Liver (tissue), 8 donors: ENCODE measurements at regions not wholly inside any gene's neighbourhood (a gene's known extent, or its start where the extent isn't known, plus 50 kb on each side); places are given as distances from the start of the nearest gene placed in this dataset. TPM values are rescaled to one million over a fixed set of nuclear protein-coding genes. Genes with fewer than 3 reads are reported as not detected.

Experiments used
- DNase-seq: peaks from one replicate; pipeline ENCODE4 v3.0.0-alpha.2; 2017; ENCODE audit warnings: low spot score
- H3K27ac ChIP-seq, 2 donors: one replicate each; pipeline ENCODE4 v1.7.0; 2013; ENCODE audit warnings: inconsistent platforms in 2 of 2, low read length in 2 of 2, control low read depth in 1 of 2, low read depth in 1 of 2, mild to moderate bottlenecking in 1 of 2
- H3K27me3 ChIP-seq, 4 donors: one replicate each; pipeline versions ENCODE4 v1.6.1 to v1.7.0; 2013; ENCODE audit warnings: low read length in 3 of 4, inconsistent platforms in 1 of 4, mild to moderate bottlenecking in 1 of 4, moderate library complexity in 1 of 4; ENCODE audit not compliant: control insufficient read depth in 4 of 4, insufficient read depth in 4 of 4
- H3K36me3 ChIP-seq, 4 donors: one replicate each; pipeline versions ENCODE4 v1.6.1 to v1.7.0; 2013; ENCODE audit warnings: low read length in 3 of 4, mild to moderate bottlenecking in 3 of 4, low read depth in 1 of 4, moderate library complexity in 1 of 4; ENCODE audit not compliant: control insufficient read depth in 4 of 4, insufficient read depth in 3 of 4
- H3K4me1 ChIP-seq, 4 donors: one replicate each; pipeline versions ENCODE4 v1.6.1 to v1.7.0; 2013; ENCODE audit warnings: low read length in 3 of 4, mild to moderate bottlenecking in 3 of 4, moderate library complexity in 1 of 4; ENCODE audit not compliant: control insufficient read depth in 4 of 4, insufficient read depth in 4 of 4
- H3K4me3 ChIP-seq, 3 donors: one replicate each; pipeline versions ENCODE4 v1.6.1 to v1.7.0; 2013; ENCODE audit warnings: low read length in 3 of 3, control low read depth in 1 of 3, low read depth in 1 of 3, mild to moderate bottlenecking in 1 of 3
- H3K9ac ChIP-seq, 2 donors: one replicate each; pipeline ENCODE4 v1.7.0; 2013; ENCODE audit warnings: low read length in 2 of 2, mild to moderate bottlenecking in 2 of 2, moderate library complexity in 2 of 2, control low read depth in 1 of 2, low read depth in 1 of 2
- H3K9me3 ChIP-seq, 4 donors: one replicate each; pipeline versions ENCODE4 v1.6.1 to v1.7.0; 2013; ENCODE audit warnings: low read length in 3 of 4; ENCODE audit not compliant: control insufficient read depth in 4 of 4
- EGR1 ChIP-seq, 2 donors: IDR thresholded peaks; 2 replicates each; pipeline ENCODE4 v1.6.1; 2016 to 2018; ENCODE audit warnings: antibody characterized with exemption in 2 of 2, low read depth in 2 of 2
- FOXA1 ChIP-seq: IDR thresholded peaks from 2 replicates; pipeline ENCODE4 v1.6.1; 2016; ENCODE audit warnings: antibody characterized with exemption
- FOXA2 ChIP-seq: IDR thresholded peaks from 2 replicates; pipeline ENCODE4 v1.6.1; 2016; ENCODE audit warnings: antibody characterized with exemption
- GABPA ChIP-seq, 2 donors: IDR thresholded peaks in 1 of 2; conservative IDR thresholded peaks in 1 of 2; 2 replicates each; pipeline ENCODE4 v1.6.1; 2016; ENCODE audit warnings: antibody characterized with exemption in 2 of 2, mild to moderate bottlenecking in 1 of 2, moderate library complexity in 1 of 2
- HNF4G ChIP-seq: IDR thresholded peaks from 2 replicates; pipeline ENCODE4 v1.6.1; 2016; ENCODE audit warnings: antibody characterized with exemption
- JUND ChIP-seq, 2 donors: IDR thresholded peaks; 2 replicates each; pipeline ENCODE4 v1.6.1; 2016; ENCODE audit warnings: antibody characterized with exemption in 2 of 2
- RAD21 ChIP-seq, 2 donors: IDR thresholded peaks; 2 replicates each; pipeline ENCODE4 v1.6.1; 2016; ENCODE audit warnings: antibody characterized with exemption in 2 of 2, mild to moderate bottlenecking in 2 of 2
- SP1 ChIP-seq: IDR thresholded peaks from 2 replicates; pipeline ENCODE4 v1.6.1; 2018; ENCODE audit warnings: antibody characterized with exemption, mild to moderate bottlenecking
- TAF1 ChIP-seq: conservative IDR thresholded peaks from 2 replicates; pipeline ENCODE4 v1.6.1; 2016; ENCODE audit warnings: antibody characterized with exemption, mild to moderate bottlenecking
- YY1 ChIP-seq: IDR thresholded peaks from 2 replicates; pipeline ENCODE4 v1.6.1; 2016; ENCODE audit warnings: antibody characterized with exemption, mild to moderate bottlenecking
- whole genome bisulfite sequencing: extraction: QIAGEN DNeasy Blood & Tissue Kit; methylation state at CpG from one replicate; pipeline ENCODE4 v1.1.7; 2013; 5-methylcytosine and 5-hydroxymethylcytosine counted together
- small RNA-seq: library from RNA; depleted of rRNA; stranded (forward); fragments of <200 nt; gene quantifications from one replicate; pipeline ENCODE3, GENCODE V24; 2014
- TF ChIP-seq, protein P1 (sequence below): IDR thresholded peaks from 2 replicates; pipeline ENCODE4 v1.6.1; 2016; ENCODE audit warnings: antibody characterized with exemption
- TF ChIP-seq, protein P2 (sequence below): IDR thresholded peaks from 2 replicates; pipeline ENCODE4 v1.6.1; 2016; ENCODE audit warnings: antibody characterized with exemption
- donor health status: healthy.
- donor health status: healthy.
- donor health status: healthy.
- donor health status: healthy.

DNA sequence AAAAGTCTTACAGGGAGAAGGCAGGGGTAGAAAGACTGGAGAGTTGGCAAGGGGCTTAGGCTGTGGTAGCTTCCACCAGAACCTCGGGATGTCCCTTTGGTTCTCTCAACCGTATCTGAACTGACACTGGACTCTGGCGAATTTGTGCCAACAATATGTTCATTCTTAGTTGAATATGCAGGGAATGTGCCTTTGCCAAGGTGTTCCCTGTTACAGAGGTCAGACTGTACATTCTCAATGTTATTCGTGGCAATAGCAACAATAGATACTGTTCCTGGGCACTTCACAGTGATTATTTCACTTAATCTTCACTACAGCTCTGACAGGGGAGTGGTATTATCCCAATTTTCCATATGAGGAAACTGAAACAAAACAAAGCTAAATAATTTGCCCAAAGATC lies 51.5 kb upstream of the RAB3GAP2 start:
- H3K27ac ChIP-seq, result no peak overlapping the region
- no peak for TF ChIP-seq FOXA1
- TF ChIP-seq, protein P1, sequence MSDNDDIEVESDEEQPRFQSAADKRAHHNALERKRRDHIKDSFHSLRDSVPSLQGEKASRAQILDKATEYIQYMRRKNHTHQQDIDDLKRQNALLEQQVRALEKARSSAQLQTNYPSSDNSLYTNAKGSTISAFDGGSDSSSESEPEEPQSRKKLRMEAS, result no peak
- TF ChIP-seq YY1, result no peak
- no peak for TF ChIP-seq FOXA2
- H3K27me3 ChIP-seq, result peaks cover 0 to 4% (median 1%) of the 10 kb centered on the region in 4 donors
- 73% methylated on average over 4 of the region's 4 CpGs for WGBS
- no peak overlapping the region for H3K4me3 ChIP-seq
- no peaks in the 10 kb centered on the region for H3K4me1 ChIP-seq
- no peak for DNase-seq
- no peaks in the 10 kb centered on the region for H3K36me3 ChIP-seq
- no peaks in the 10 kb centered on the region for H3K9me3 ChIP-seq
- H3K9ac ChIP-seq, result no peak overlapping the region

DNA sequence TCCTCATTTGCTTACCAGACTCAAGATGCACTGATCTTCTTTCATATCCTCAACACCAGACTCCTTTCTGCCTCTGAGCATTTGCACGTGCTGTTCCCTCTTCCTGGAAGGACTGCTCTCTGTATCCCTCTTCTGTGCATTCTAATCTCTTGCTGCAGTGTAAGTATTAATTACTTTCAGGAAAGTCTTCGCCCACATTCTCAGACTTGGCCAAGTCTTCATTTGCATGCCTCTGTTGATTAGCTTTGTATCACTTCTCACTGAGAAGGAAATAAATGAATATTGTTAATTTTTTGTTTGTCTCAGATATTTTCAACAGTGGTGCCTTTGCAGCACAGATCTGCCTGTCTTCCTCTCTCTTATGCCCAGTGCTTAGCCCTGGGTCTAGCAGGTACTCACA lies 50.3 kb upstream of the RAB3GAP2 start:
- Histone ChIP-seq H3K4me3 (no peak overlapping the region), H3K36me3 (no peaks in the 10 kb centered on the region), H3K27ac (no peak overlapping the region), H3K9me3 (no peaks in the 10 kb centered on the region), H3K4me1 (no peaks in the 10 kb centered on the region), H3K27me3 (peaks cover 0 to 4% (median 1%) of the 10 kb centered on the region in 4 donors), H3K9ac (no peak overlapping the region)
- 82% methylated on average over 2 of the region's 2 CpGs for WGBS
- no peak for DNase-seq
- TF ChIP-seq TAF1, result no peak
- TF ChIP-seq GABPA (IDR thresholded peaks at IDR 0.05 in 1 of 2, conservative IDR thresholded peaks at IDR 0.05 in 1 of 2), result no peak
- TF ChIP-seq, protein P2, sequence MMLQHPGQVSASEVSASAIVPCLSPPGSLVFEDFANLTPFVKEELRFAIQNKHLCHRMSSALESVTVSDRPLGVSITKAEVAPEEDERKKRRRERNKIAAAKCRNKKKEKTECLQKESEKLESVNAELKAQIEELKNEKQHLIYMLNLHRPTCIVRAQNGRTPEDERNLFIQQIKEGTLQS, result no peak
- no peak for TF ChIP-seq YY1
- TF ChIP-seq SP1, result no peak
- TF ChIP-seq FOXA1, result no peak
- TF ChIP-seq EGR1 (IDR thresholded peaks at IDR 0.05; ENCODE audit: low read depth in 2 of 2), result no peak
- TF ChIP-seq, protein P1, result no peak
- TF ChIP-seq JUND (IDR thresholded peaks at IDR 0.05), result no peak
- no peak for TF ChIP-seq RAD21 (IDR thresholded peaks at IDR 0.05)
- TF ChIP-seq HNF4G, result no peak
- no peak for TF ChIP-seq FOXA2

Small RNA genes lying in the stretch of these regions (small RNA-seq; reads per million reads assigned to genes)
- gene AC096644.2, result not detected
